ENCODE measurements at regions not wholly inside any gene's neighbourhood (a gene's known extent, or its start where the extent isn't known, plus 50 kb on each side); places are given as distances from the start of the nearest gene placed in this dataset.

DNA sequence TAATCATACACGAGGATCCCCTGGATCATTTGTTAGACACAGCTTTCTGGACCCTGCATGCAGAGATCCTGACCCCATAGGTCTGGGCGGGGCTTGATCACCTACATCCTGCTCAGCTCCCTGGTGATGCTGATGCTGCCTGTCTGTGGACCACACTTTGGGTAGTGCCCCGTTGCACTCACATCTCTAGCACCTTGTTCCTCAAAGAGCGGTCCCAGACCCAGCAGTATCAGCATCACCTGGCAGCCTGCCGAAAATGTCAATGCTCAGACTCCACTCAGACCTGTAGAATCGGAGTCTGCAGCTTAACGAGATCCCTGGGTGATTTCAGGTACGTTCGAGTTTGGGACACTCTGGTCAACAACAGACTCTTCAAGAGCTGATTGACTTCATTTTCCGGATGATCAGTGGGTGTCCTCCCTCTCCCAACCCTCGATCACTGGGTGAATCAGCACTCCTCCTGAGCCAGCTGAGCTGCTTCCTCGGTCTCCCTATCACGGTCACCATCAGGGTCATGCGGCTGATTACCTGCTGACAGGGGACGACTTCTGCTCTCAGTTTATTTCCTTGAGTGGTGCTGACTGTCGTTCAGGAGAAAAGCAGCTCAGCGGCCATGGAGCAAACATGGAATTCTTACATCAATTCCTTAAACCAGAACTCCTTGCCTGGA, 150.6 kb upstream of the RAB12 start:
- no peak for DNase-seq (ENCODE audit: low spot score)

DNA sequence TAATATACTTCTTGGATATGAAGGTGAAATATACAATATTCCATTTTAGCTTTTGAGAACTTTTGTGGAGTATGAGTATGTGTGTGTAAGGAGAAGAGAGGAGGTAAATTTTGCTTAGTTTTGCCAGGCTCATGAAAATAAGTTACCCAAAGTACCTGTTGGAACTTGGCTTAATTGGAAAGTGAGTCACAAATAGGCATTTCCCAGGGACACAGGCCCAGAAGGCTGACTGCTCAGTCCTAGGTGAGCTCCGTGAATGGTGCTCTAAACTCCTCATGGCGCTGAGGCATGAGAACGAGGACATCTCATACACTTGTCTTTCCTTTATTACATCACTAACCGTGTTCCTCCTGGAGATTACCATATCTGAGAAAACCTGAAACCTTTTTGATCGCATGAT, 148.5 kb upstream of the RAB12 start:
- DNase-seq (ENCODE audit: low spot score), result no peak

DNA sequence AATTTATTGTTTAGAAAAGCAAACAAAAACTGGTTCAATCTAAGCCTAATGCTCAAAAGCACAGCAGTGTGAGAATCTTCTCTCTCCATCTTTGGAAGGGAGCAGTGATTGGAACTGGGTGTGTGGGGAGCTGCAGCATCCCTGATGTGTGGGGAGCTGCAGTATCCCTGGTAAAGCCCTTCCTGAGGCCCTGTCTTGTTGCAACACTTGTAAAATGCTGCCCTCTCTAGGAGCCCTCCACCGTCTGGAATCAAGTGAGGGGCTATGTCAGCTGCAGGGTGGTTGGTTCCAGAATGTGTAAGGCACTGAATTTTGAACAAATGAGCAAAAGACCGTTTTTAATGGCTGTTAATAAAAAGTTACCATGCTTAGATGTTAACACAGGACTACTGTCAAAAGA, 147.7 kb upstream of the RAB12 start:
- DNase-seq (ENCODE audit: low spot score), result no peak

DNA sequence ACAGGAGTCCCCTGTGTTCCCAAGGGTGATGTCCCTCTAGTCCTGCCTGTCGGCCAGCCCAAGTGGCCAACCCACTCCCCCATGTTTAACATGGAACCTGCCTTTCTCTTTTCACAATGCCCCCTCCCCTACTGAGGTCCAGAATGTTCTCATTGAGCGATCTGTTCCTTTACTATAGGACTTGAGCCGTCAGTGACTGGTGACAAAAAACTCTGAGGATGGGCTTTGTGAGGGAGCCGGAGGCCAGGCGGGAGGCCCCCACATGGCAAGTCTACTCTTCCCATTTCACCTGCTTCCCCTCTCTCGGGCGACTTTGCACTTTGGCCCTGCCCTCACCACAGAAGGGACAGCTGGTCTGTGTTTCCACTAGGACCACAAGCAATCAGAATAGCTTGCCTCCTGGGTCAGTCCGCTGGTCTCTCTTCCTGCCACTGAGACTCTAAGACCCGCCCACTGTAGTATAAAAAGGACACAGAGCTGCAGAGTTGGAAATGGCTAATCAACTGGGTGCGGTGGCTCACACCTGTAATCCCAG, 146.5 kb upstream of the RAB12 start:
- no peak for DNase-seq (ENCODE audit: low spot score)

DNA sequence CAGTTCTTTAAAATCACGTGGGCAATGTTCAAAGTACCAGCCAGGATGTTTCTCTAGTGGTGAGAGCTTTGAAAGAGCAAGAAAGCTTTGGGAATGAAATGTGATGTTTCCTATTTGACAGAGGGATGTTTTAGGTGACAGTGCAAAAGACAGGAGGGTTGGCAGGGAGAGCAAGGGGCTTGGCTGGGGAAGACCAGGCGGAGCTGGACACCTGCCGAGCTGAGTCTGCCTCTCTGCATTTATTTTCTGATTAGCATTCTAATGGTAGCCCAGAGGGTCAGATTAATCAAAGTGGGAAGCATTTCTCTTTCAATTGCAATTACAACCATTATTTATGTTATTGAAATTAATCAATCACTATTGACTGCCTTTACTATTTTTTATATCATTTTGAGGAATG, 145.4 kb upstream of the RAB12 start:
- DNase-seq (ENCODE audit: low spot score), result no peak

DNA sequence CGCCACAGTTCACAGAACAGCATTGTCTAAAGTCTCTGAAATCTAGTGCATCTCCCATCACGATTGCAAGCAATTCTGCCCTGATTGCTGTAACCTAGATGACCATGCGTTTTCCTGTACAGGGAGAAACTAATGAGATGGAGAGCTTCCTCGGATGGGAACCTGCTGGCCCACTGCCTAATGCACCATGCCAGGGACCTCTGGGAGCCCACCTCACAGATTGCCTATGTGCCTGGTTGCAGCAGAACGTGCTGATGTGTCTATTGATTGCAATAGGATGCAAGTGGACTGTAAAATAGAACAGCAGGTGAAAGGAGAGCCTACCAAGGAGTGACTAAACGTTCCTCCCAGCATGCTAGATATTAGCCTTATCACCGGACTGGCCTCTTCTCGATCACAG, 141.0 kb upstream of the RAB12 start:
- DNase-seq (ENCODE audit: low spot score), result no peak

DNA sequence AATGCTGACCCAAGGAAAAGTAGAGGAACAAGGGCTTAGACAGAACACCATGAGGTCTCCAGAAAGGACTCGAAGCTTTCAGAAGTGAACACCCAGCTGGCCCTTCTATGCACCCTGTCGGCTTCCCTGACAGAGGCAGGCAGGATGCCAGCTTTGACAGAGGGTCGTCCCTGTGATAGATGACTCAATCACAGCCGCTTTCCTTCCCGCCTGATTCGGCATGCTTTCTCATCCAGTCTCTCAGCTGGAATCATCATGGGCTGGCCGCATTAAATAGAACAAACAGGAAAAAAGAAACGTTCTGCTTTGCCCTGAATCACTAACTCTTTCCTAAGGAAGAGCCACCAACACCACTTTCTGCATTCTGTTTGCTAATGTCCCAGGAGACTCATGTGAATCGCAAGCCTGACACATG, 140.3 kb upstream of the RAB12 start:
- no peak for DNase-seq (ENCODE audit: low spot score)

DNA sequence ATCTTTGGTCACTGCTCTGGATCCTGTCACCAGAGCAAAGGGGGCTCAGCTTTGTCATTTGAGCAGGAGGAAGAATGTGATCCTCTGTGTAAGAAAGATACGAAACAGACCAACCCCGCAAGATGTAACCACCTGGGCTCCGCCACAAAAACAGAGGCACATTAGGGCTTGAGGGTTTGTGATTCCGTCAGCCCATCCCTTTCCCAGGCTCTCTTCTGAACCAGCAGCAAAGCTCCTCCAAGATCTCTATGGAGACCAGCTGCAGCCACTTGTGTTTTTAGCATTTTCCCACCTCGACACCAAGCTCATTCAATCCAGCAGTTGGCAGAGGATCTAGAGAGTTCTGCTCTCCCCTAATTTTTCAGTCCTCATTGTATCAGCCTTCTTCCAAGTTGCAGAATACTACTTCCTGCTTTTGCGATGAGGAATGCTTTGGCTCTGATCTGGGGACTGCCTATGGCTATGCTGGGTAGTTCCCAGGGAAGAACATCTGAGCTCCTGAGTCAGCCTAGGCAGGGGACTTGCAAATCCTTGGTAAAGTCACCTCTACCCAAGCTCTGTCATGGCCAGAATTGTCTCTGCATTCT, 139.6 kb upstream of the RAB12 start:
- DNase-seq (ENCODE audit: low spot score), result no peak

DNA sequence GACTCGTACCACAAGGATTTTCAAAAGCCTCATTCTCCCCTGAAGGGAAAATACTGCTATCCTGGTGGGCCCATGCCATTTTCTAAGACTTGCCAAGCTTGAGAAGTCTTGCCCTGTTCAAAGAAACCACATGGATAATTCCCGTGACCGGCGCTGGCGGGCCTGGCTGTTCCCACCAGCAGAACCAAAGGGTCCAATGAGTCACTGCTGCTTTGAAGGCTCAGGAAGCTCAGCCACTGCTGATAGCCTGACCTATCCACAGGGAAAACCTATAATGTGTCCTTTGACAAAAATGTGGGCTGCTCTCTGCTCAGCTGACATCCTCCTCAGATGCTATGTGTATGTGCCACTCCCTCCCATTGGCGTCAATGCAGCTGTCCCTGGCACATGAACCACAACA, 137.9 kb upstream of the RAB12 start:
- DNase-seq (ENCODE audit: low spot score), result no peak

DNA sequence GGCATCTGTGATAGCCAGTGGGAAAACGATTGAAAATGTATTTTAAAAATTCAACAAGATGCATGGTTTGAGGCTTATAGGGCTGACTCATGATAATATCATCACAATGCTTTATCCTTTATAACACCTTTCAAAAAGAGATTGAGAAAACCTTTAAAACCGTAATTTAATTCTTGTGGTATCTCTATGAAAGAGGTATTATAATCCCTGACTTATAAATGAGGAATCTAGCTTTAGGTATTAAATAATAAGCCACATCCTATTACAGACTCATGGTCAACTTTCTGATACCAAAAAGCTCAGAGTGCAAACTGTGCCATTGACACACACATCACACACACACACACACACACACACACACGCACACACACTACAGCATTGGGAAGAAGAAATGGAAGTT, 134.6 kb upstream of the RAB12 start:
- DNase-seq (ENCODE audit: low spot score), result no peak

DNA sequence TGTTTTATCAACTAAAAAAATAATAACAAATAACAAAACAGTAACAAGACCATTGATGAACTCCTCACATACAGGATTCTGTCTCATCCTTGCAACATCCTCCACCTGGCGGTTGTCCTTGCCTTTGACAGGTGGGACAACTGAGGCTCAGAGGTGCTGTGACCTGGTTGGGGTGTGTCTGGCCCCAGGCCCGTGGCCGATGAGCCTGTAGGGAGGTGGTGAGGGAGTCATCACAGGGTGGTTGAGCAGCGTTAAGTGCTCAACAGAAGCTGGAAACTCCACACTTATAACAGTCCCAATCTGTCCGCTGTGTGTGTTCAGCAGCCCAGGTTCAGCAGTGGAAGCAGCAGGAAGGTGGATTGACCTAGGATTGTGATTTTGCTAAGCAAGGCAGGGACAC, 131.6 kb upstream of the RAB12 start:
- DNase-seq (ENCODE audit: low spot score), result no peak

DNA sequence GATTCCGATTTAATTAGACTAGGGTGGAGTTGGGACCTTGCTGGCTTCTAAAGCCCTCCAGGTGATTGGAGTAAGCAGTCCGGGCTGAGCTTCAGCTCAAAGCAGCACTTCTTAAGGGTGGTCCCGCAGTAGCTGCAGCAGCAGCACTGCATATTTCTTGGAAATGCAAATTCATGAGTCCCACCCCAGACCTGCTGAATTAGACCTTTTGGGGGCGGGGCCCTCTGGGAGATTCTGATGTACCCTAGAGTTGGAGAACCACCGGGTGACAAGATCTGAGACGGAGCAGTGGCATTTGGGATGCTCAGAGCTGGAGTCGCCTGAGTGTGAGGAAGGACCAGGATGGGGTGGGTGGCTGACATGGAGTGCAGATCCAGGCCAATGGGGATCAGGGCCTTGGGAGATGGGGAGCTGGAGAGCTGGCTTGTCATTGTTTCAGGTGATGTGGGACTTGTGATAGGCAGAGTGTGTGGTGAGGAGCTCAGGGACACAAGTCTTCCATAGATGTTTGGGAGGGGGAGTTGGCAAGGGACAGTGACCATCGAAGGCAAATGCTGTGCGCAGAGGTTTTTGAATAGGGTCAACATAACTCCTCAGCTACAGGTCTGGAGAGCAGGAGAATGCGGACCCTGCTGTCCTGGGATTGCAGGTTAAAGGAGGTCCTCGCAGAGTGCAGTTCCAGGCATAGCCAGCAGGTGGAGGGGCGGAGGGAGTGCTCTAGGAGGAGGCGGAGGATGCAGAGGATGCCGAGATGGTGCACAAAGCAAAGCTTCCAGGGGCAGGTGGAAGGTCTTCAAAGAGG, 130.9 kb upstream of the RAB12 start:
- DNase-seq (ENCODE audit: low spot score), result peak; percentile 14

DNA sequence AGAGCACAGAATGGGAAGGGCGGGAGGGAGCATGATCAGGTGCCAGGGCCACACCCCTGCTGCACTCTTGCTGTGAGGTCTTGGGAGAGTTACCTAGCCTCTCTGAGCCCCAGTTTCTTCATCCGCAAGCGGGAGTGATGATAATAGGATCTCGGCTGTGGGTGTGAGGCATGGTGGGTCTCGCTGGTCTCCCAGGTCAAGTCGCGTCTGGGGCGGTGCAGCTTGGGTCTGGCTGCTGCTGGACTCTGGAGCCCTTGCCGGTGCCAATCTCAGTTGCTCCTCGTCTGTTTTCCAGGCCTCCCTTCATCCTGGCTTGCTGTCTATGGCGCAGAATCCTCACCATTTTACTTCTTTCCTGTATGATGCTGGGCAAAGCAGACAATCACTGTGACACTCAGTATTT, 130.3 kb upstream of the RAB12 start:
- no peak for DNase-seq (ENCODE audit: low spot score)

DNA sequence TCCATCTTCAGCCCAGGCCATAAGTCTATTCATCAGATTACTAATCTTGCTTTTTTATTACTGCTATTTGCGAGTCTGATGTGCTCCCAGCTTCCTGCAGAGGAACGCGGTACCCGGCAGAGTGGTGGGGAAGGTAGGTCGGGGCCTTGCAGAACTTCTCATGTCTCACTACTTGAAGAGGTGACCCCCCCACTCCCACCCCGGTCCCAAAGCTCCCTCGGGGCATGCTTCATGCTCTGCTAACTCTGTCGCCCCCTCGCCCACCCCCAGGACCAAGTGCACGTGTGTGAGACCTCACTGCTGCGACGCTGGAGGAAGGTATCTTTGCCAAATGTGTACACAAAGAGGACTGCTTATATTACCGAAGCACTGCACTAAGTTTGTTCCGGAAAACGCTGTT, 129.4 kb upstream of the RAB12 start:
- no peak for DNase-seq (ENCODE audit: low spot score)

DNA sequence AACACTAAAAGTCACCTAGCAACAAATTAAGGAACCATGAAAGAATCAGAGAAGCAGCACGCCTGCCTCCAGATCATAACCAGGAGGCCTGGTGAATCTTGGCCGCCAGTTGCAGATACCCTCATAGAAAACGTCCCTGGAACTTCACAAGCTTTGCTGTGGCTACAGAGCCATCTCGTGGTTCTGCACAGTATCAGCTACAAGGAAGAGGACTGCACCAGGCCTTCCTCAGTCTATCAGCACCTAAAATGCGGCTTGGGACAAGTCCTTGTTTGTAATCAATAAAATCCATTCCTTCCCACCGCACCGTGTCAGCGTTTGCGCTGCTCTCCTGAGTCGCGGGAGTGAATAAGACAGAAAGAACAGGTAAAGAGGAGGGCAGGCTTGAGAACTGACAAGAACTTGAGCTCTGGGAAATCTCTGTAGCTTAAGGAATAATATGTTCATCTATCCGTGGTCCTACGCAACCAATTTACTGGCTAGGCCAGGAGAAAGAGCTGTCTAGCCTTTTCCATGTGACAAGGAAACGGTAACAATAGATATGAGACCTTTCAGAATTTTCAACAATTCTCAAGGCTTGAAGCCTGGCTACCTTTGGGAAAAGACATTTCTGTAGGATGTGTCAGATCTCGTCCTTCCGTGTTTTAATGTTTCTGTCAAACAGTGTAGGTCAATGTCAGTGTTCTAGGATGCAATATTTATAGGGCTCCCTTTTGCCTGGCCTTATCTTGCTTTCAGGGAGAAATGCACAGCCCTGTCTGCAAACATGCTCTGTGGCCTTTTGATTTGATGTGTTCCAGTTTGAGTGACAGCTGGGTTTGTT, 128.5 kb upstream of the RAB12 start:
- no peak for DNase-seq (ENCODE audit: low spot score)

DNA sequence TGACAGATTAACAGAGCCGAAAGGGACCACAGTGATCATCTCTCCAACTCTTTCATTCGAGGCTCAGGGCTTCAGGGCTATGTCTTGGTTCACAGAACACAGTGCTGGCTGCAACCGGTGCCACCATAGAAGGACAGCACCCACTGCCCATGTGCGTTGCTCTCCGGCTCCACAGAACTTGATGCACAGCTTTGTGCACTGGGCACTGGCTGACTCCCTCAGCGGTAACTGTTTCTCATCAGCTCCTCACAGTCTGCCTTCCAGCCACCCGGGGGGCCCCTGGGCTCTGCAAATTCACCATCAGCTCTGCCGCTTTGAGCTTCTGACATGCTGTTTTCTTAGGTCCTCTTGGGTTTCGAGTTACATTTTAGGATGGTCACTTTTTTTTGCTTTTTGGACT, 124.3 kb upstream of the RAB12 start:
- DNase-seq (ENCODE audit: low spot score), result no peak

DNA sequence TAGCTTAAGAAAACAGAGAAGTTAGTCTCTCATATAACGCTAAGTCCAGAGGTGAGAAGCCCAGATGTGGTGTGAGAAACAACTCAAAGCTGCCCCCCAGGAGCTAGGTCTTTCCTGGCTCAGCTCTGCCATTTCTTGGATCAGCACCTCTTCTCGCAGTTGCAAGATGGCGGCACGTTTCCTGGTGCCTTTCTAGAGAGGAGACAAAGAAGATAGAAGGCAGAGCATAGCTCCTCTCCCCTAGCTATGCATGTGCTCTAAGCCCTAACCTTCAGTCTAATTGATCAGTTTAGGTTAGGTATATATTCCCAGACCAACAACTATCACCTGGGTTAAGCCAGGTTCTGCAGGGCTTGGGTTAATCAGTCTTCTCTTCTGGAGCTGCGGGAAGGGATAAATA, 119.5 kb upstream of the RAB12 start:
- no peak for DNase-seq (ENCODE audit: low spot score)

DNA sequence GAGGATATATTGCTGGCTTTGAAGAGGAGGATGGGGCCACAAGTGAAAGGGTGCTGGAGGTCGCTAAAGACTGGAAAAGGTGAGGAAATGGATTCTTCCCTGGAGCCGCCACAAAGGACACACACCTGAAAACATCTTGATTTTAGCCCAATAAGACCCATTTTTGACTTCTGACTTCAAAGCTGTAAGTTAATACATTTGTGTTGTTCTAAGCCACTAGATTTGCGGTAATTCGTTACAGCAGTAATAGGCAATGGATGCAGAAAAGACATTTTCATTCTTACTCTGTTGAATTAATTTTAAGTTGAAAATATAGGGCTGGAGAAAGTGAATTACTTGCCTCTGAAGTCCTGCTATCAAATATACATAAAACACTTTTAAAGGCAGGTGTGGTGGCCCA, 117.7 kb upstream of the RAB12 start:
- DNase-seq (ENCODE audit: low spot score), result no peak

DNA sequence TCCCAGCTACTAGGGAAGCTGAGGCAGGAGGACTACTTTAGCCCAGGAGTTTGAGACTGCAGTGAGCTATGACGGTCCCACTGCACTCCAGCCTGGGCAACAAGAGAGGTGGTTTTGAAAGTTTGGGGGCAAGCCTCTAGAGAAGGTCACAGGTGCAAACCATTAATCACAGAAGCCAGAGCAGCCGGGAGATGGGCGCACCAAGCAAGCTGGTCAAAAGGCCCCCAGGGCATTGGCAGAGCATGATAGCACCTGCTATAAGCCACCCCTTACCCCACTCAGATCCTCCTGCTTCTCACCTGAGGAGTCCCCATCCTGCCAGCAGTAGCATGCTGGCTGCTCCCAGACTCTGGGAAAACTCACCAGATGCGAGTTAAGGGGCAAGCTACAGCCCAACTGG, 116.1 kb upstream of the RAB12 start:
- DNase-seq (ENCODE audit: low spot score), result no peak

DNA sequence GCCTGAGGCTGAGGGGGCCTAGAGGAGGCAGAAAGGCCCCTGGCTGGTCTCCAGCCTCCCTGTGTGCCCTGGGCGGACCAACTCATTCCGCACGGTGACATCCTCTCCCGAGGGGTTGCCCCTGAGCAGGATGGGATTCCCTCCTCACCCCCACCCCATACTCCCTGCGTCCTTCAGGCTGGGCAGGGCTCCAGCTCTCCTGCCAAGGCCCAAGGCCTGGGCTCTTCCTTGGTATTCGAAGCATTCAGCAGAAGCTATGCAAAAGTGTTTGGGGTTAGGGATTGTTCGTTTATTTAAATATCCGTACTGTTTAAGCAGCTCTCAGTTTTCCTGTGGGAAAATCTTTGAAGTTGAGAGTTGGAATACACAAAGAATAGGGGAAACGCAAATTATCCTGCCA, 113.1 kb upstream of the RAB12 start:
- no peak for DNase-seq (ENCODE audit: low spot score)

DNA sequence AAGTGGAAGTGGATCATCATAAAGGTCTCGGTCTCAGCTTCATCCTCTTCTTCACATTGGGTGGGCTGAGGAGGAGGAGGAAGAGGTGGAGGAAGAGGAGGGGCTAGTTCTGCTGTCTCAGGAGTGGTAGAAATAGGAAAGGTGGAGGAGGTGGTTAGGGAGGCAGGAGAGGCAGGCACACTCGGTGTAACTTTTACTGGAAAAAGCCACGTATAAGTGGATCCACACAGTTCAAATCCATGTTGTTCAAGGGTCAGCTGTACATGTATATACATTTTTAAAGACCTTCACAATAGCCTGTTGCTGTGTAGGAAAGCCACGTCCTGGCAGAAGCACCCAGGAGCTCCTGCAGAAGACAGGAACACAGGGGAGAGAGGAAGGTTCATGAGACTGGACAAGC, 110.3 kb upstream of the RAB12 start:
- DNase-seq (ENCODE audit: low spot score), result no peak
